Tibial nerve (tissue), 4 donors: ENCODE measurements at regions not wholly inside any gene's neighbourhood (a gene's known extent, or its start where the extent isn't known, plus 50 kb on each side); places are given as distances from the start of the nearest gene placed in this dataset.

Experiments
- DNase-seq, 2 donors: peaks; one replicate each; pipeline ENCODE4 v3.0.0-alpha.2; 2019; ENCODE audit warnings: low spot score in 2 of 2
- H3K27ac ChIP-seq, 4 donors: fragments of 200-600 bp; sonication (generic) in 3 of 4; one replicate each; pipeline ENCODE4 v1.5.1; 2017 to 2019; ENCODE audit warnings: mild to moderate bottlenecking in 1 of 4
- H3K27me3 ChIP-seq, 2 donors: fragments of 200-600 bp; sonication (generic) in 1 of 2; one replicate each; pipeline versions ENCODE4 v1.5.1 to v1.6.0; 2017 to 2019
- H3K36me3 ChIP-seq, 3 donors: fragments of 200-600 bp; sonication (generic); one replicate each; pipeline ENCODE4 v1.5.1; 2018 to 2019
- H3K4me1 ChIP-seq, 4 donors: fragments of 200-600 bp; sonication (generic) in 3 of 4; one replicate each; pipeline ENCODE4 v1.5.1; 2017 to 2019
- H3K4me3 ChIP-seq, 4 donors: fragments of 200-600 bp; sonication (generic) in 3 of 4; one replicate each; pipeline ENCODE4 v1.5.1; 2017 to 2019; ENCODE audit warnings: mild to moderate bottlenecking in 1 of 4, moderate library complexity in 1 of 4
- H3K9me3 ChIP-seq, 4 donors: fragments of 200-600 bp; sonication (generic) in 3 of 4; one replicate each; pipeline ENCODE4 v1.5.1; 2017 to 2019
- EP300 ChIP-seq, 2 donors: sonication (generic); formaldehyde crosslinking; IDR thresholded peaks; one replicate each; pipeline ENCODE4 v1.6.1; 2017; ENCODE audit warnings: antibody characterized with exemption in 2 of 2, mild to moderate bottlenecking in 1 of 2
- POLR2A ChIP-seq, 2 donors: fragments of 450-650 bp; IDR thresholded peaks; one replicate each; pipeline ENCODE4 v1.6.1; 2017; ENCODE audit warnings: antibody characterized with exemption in 2 of 2, mild to moderate bottlenecking in 2 of 2, moderate library complexity in 2 of 2
- WGBS, 2 donors: methylation state at CpG; one replicate each; pipeline ENCODE4 v1.1.5; 2018; 5-methylcytosine and 5-hydroxymethylcytosine counted together
- TF ChIP-seq, protein P1 (sequence below), 5 experiments: fragments of 200-600 bp in 3 of 5; fragments of 450-650 bp in 2 of 5; sonication (generic) in 3 of 5; IDR thresholded peaks; one replicate each; pipeline ENCODE4 v1.5.1; 2016 to 2019; ENCODE audit warnings: antibody characterized with exemption in 5 of 5, mild to moderate bottlenecking in 3 of 5, moderate library complexity in 2 of 5

DNA sequence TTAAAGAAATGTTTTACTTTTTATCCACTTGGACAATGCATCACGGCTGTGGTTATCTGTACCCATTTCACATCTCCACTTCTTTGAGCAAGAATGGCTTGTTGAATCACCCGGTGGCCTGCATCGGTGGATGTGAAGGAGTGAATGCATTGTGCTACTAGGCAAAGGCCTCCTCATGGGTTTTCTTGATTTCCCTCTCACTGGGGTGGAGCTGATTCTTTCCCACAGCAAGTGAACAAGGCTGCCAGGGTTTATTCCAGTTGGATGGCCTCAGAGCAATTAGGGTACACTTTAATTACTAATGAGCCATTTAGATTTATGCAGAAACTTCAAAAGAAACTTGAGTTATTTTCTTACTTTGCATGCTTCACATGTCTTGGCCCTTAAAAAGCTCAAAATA, 387.1 kb downstream of the RND3 start:
- 91 to 95% methylated on average over 3 of the region's 3 CpGs for WGBS, 2 donors
- Histone ChIP-seq H3K27ac (no peak overlapping the region), H3K4me1 (peaks cover 0 to 9% (median 0%) of the 10 kb centered on the region in 4 donors), H3K9me3 (peaks cover 0 to 1% (median 0%) of the 10 kb centered on the region in 4 donors), H3K36me3 (no peaks in the 10 kb centered on the region), H3K4me3 (no peak overlapping the region), H3K27me3 (no peaks in the 10 kb centered on the region)
- TF ChIP-seq, protein P1, sequence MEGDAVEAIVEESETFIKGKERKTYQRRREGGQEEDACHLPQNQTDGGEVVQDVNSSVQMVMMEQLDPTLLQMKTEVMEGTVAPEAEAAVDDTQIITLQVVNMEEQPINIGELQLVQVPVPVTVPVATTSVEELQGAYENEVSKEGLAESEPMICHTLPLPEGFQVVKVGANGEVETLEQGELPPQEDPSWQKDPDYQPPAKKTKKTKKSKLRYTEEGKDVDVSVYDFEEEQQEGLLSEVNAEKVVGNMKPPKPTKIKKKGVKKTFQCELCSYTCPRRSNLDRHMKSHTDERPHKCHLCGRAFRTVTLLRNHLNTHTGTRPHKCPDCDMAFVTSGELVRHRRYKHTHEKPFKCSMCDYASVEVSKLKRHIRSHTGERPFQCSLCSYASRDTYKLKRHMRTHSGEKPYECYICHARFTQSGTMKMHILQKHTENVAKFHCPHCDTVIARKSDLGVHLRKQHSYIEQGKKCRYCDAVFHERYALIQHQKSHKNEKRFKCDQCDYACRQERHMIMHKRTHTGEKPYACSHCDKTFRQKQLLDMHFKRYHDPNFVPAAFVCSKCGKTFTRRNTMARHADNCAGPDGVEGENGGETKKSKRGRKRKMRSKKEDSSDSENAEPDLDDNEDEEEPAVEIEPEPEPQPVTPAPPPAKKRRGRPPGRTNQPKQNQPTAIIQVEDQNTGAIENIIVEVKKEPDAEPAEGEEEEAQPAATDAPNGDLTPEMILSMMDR (IDR thresholded peaks at IDR 0.05), result no peak
- TF ChIP-seq POLR2A (IDR thresholded peaks at IDR 0.05), result no peak
- DNase-seq, result no peak

DNA sequence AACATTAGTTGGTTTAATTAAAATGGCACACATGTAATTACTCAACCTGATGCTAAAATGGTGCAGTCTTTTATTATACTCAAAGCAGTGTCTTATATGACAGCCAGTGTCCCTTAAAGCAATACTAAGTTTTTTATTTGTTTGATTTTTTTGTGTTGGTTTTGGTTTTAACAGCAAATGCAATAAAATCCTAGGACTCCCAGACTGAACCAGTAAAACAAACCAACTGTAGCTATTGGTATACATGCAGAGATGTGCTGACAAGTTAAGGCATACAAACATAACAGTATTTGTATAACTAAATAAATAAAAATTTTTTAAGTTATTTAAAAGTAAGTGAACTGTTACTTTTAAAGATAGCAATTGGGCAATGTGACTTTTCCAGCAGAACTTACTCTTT, 387.7 kb downstream of the RND3 start:
- peaks cover 0 to 9% (median 0%) of the 10 kb centered on the region in 4 donors for H3K4me1 ChIP-seq
- H3K9me3 ChIP-seq, result no peaks in the 10 kb centered on the region
- H3K27ac ChIP-seq, result no peak overlapping the region
- H3K27me3 ChIP-seq, result no peaks in the 10 kb centered on the region
- no peaks in the 10 kb centered on the region for H3K36me3 ChIP-seq
- TF ChIP-seq EP300 (IDR thresholded peaks at IDR 0.05), result no peak
- TF ChIP-seq, protein P1 (IDR thresholded peaks at IDR 0.05), result no peak
- no peak for TF ChIP-seq POLR2A (IDR thresholded peaks at IDR 0.05)
- no peak for DNase-seq
- H3K4me3 ChIP-seq, result no peak overlapping the region

DNA sequence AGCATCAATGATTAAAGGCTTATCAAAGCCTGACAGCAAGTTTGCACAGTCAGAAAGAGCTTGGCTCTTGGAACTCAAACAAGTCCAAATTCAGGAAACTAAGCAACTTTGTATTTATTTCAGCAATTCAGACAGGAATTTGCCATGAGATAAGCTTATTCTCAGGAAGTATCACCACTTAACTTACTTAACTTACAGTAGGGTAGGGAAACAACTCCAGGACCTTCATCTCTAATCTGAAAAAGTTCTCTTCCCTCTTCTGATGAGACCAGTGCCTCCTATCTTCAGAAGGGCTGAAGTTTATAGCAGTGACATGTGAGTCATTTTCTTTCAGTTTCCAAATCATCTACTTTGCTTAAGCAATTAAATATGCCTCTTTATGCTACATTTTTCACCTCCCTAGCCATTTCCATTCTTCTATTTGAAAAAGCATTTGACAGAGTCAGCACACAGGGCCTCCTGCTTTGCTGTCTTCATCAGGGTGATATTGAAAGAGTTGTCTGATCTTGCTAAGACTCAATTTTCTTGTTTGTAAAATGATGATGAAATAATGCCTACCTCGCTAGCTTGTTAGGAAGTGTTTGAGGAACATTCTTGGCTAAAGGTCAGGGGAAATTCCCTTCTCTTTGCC, 389.5 kb downstream of the RND3 start:
- no peaks in the 10 kb centered on the region for H3K36me3 ChIP-seq
- DNase-seq, result no peak
- no peak overlapping the region for H3K4me3 ChIP-seq
- H3K9me3 ChIP-seq, result no peaks in the 10 kb centered on the region
- no peak overlapping the region for H3K27ac ChIP-seq
- H3K27me3 ChIP-seq, result no peaks in the 10 kb centered on the region
- H3K4me1 ChIP-seq, result peaks cover 0 to 9% (median 0%) of the 10 kb centered on the region in 4 donors
- 51 to 64% methylated on average over 1 of the region's 1 CpG for WGBS, 2 donors
- no peak for TF ChIP-seq POLR2A (IDR thresholded peaks at IDR 0.05)
- TF ChIP-seq, protein P1 (IDR thresholded peaks at IDR 0.05), result no peak
- TF ChIP-seq EP300 (IDR thresholded peaks at IDR 0.05), result no peak

DNA sequence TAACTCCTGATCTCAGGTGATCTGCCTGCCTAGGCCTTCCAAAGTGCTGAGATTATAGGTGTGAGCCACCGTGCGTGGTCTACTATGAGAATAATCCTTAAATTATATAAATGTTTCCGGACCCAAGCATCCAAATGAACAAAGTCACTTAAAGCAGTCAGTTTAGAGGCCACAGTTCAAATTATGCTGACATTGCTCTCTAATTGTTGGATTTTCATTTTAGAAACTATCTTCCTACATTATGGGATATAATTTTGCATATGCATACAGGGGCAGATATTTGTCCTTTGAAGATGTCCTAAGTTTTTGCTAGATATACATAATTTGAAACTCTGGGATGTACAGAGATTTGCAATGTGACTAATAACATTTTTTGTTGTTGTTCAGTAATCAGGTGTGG, 390.1 kb downstream of the RND3 start:
- TF ChIP-seq POLR2A (IDR thresholded peaks at IDR 0.05), result no peak
- TF ChIP-seq EP300 (IDR thresholded peaks at IDR 0.05), result no peak

DNA sequence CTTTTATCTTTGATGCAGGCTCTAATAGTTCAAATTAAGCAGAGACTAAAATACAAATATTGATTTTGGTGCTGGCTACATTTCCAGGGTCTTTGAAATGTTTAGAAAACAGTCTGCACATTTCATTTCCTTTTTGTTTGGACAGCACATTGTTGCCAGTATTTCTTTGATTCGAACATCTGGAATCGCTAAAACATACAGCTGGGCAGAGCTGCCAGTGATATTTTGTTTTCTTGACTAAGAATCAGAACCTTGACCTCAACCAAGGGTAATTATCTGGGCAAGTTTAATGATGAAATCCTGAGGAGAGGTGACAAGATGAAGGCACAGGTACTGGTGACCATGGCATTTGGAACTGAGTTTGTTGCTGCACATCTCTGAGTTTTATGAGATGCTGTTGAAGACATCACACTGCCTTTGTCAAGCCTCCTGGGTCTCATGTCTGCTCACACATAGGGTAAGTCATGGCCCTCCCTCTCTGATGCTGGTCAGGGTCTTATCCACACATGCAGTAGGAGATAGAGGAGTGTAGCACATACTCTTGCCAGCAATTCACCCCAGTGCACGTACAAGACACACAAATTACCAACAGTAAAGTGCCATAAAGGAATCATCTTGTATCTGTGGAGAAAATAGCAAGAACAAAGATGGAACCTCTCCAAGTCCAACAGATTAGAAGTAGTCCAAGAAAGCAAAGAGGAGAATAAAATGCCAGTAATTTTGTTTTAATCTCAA, 391.9 kb downstream of the RND3 start:
- Histone ChIP-seq H3K4me3 (no peak overlapping the region), H3K9me3 (no peaks in the 10 kb centered on the region), H3K27me3 (no peaks in the 10 kb centered on the region), H3K27ac (no peak overlapping the region), H3K4me1 (peaks cover 0 to 9% (median 0%) of the 10 kb centered on the region in 4 donors), H3K36me3 (no peaks in the 10 kb centered on the region)
- no peak for DNase-seq
- no peak for TF ChIP-seq POLR2A (IDR thresholded peaks at IDR 0.05)
- WGBS, 2 donors, result 40 to 46% methylated on average over 3 of the region's 3 CpGs

More for the DNA sequence above, 390.1 kb downstream of the RND3 start:
- H3K36me3 ChIP-seq, result no peaks in the 10 kb centered on the region
- no peak overlapping the region for H3K4me3 ChIP-seq
- DNase-seq, result no peak
- peaks cover 0 to 9% (median 0%) of the 10 kb centered on the region in 4 donors for H3K4me1 ChIP-seq
- H3K27me3 ChIP-seq, result no peaks in the 10 kb centered on the region
- 92 to 93% methylated on average over 3 of the region's 3 CpGs for WGBS, 2 donors
- no peaks in the 10 kb centered on the region for H3K9me3 ChIP-seq
- H3K27ac ChIP-seq, result no peak overlapping the region

DNA sequence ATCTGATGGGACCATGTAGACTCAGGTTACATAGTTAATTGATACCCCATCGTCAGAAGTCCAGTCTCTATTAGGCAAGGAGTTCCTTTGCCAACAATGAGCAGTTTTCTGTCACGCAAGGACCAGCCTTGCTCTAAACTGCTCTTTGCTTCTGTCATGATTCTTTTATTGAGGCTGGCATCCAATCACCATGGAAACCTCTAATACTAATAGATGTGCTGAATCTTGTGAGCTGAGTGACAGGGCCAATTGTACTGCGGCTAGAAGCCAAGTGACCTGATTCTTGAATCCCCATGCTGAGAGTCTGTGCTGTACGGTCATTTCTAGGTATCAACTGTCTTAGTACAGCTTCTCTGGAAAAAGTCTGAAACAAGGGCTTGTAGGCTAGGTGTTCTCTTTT, 395.6 kb downstream of the RND3 start:
- TF ChIP-seq, protein P1 (IDR thresholded peaks at IDR 0.05), result no peak
- TF ChIP-seq POLR2A (IDR thresholded peaks at IDR 0.05) (no peak), EP300 (IDR thresholded peaks at IDR 0.05) (no peak)
- 91 to 92% methylated on average over 4 of the region's 4 CpGs for WGBS, 2 donors
- Histone ChIP-seq H3K36me3 (no peaks in the 10 kb centered on the region), H3K4me1 (no peaks in the 10 kb centered on the region), H3K27me3 (no peaks in the 10 kb centered on the region), H3K9me3 (no peaks in the 10 kb centered on the region), H3K4me3 (no peak overlapping the region), H3K27ac (no peak overlapping the region)
- DNase-seq, result no peak
